ENCODE measurements at regions not wholly inside any gene's neighbourhood (a gene's known extent, or its start where the extent isn't known, plus 50 kb on each side); places are given as distances from the start of the nearest gene placed in this dataset.

GRCh38 chr5:15373151-15373550 is 126.8 kb upstream of the FBXL7 start:
- H3K79me2 ChIP-seq (ENCODE audit: insufficient read depth) = no peaks in the 10 kb centered on the region
- H3K9ac ChIP-seq = no peak overlapping the region
- H3K36me3 ChIP-seq (replicated peaks in 1 of 2; ENCODE audit: control insufficient read depth in 1 of 2, insufficient read depth in 2 of 2, low read length in 1 of 2) = no peaks in the 10 kb centered on the region
- H3K9me3 ChIP-seq = no peaks in the 10 kb centered on the region
- TF ChIP-seq TAF1 (IDR thresholded peaks at IDR 0.05; ENCODE audit: borderline replicate concordance, low read depth, low read length) = no peak
- no peak for TF ChIP-seq MEF2A (IDR thresholded peaks at IDR 0.05; ENCODE audit: borderline replicate concordance, low read depth)
- no peak for TF ChIP-seq SIN3A (IDR thresholded peaks at IDR 0.05; ENCODE audit: borderline replicate concordance, low read depth, low read length)
- no peak for TF ChIP-seq CHD2 (IDR thresholded peaks at IDR 0.05; ENCODE audit: low read length, partially characterized antibody)
- no peak for TF ChIP-seq FOXJ3 (CRISPR knock-in tag; IDR thresholded peaks at IDR 0.05)
- TF ChIP-seq EZH2phosphoT487 (IDR thresholded peaks at IDR 0.05; ENCODE audit: borderline replicate concordance, low read depth) = no peak
- TF ChIP-seq TCF12 (IDR thresholded peaks at IDR 0.05) = no peak
- TF ChIP-seq YY1 (IDR thresholded peaks at IDR 0.05; ENCODE audit: low read depth) = no peak
- no peak overlapping the region for H3K27ac ChIP-seq (ENCODE audit: low read depth in 2 of 2, low read length in 1 of 2)
- no peaks in the 10 kb centered on the region for H3K9me2 ChIP-seq
- H3K4me2 ChIP-seq = no peak overlapping the region
- H3F3A ChIP-seq (replicated peaks; ENCODE audit: insufficient read depth) = no peaks in the 10 kb centered on the region
- no peak overlapping the region for H2AFZ ChIP-seq (ENCODE audit: low read depth)
- H3K4me1 ChIP-seq (ENCODE audit: control insufficient read depth in 1 of 2, insufficient read depth in 2 of 2, low read depth in 1 of 2, low read length in 1 of 2) = no peaks in the 10 kb centered on the region
- H3K27me3 ChIP-seq (ENCODE audit: insufficient read depth) = no peaks in the 10 kb centered on the region
- CTCF ChIA-PET = interaction anchor here (2.7 kb wide), 1 partner anchor 10 kb away, joined by 8 read pairs; no protein-coding TSS in a partner anchor
- DNase-seq = no peak
- no peaks in the 10 kb centered on the region for H4K20me1 ChIP-seq (ENCODE audit: insufficient read depth)
- no peak overlapping the region for H3K4me3 ChIP-seq (ENCODE audit: low read depth in 2 of 2, low read length in 1 of 2)
- POLR2A ChIA-PET = no interaction called here

DNA sequence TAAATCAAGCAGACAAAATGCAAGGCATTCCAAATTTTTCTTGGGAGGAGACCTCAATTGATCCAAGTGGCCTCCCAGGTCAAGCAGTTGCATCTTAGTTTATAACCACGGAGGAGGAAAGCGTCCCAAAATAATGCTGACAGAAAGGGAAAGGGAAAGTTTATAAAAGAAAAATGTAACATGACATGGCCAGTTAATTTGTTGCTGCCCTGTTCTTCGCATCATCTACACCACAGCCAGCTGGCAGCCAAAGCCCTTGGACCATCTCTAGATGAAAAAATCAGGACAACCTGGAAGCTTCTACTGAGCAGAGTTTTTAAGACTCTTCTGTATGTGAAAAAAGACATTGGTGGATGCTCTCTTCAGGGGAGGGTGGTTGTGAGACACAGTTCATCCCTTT is 128.8 kb upstream of the FBXL7 start:
- H3K9me2 ChIP-seq = no peaks in the 10 kb centered on the region
- POLR2A ChIA-PET = no interaction called here
- no peak for TF ChIP-seq FOXJ3 (CRISPR knock-in tag; IDR thresholded peaks at IDR 0.05)
- TF ChIP-seq, protein P1, sequence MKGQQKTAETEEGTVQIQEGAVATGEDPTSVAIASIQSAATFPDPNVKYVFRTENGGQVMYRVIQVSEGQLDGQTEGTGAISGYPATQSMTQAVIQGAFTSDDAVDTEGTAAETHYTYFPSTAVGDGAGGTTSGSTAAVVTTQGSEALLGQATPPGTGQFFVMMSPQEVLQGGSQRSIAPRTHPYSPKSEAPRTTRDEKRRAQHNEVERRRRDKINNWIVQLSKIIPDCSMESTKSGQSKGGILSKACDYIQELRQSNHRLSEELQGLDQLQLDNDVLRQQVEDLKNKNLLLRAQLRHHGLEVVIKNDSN (IDR thresholded peaks at IDR 0.05; ENCODE audit: borderline replicate concordance, low read depth) = no peak
- no peak for TF ChIP-seq GATA2 (CRISPR knock-in tag; IDR thresholded peaks at IDR 0.05)
- no peak for TF ChIP-seq GABPA (IDR thresholded peaks at IDR 0.05; ENCODE audit: low read depth)
- no peak for TF ChIP-seq ELF1 (IDR thresholded peaks at IDR 0.05)
- no peak for TF ChIP-seq MAX (IDR thresholded peaks at IDR 0.05; ENCODE audit: low read depth)
- TF ChIP-seq SMC3 (IDR thresholded peaks at IDR 0.05; ENCODE audit: low read depth, low read length) = no peak
- TF ChIP-seq EZH2phosphoT487 (IDR thresholded peaks at IDR 0.05; ENCODE audit: borderline replicate concordance, low read depth) = no peak
- H3K79me2 ChIP-seq (ENCODE audit: insufficient read depth) = no peaks in the 10 kb centered on the region
- H3K4me2 ChIP-seq = no peak overlapping the region
- no peaks in the 10 kb centered on the region for H3K27me3 ChIP-seq (ENCODE audit: insufficient read depth)
- no peaks in the 10 kb centered on the region for H3K9me3 ChIP-seq
- CTCF ChIA-PET = interaction anchor here (1.3 kb wide), 1 partner anchor 12 kb away, joined by 4 read pairs; no protein-coding TSS in a partner anchor
- H3K36me3 ChIP-seq (replicated peaks in 1 of 2; ENCODE audit: control insufficient read depth in 1 of 2, insufficient read depth in 2 of 2, low read length in 1 of 2) = no peaks in the 10 kb centered on the region
- no peaks in the 10 kb centered on the region for H3K4me1 ChIP-seq (ENCODE audit: control insufficient read depth in 1 of 2, insufficient read depth in 2 of 2, low read depth in 1 of 2, low read length in 1 of 2)
- H4K20me1 ChIP-seq (ENCODE audit: insufficient read depth) = no peaks in the 10 kb centered on the region
- H3F3A ChIP-seq (replicated peaks; ENCODE audit: insufficient read depth) = no peaks in the 10 kb centered on the region
- H3K4me3 ChIP-seq (ENCODE audit: low read depth in 2 of 2, low read length in 1 of 2) = no peak overlapping the region
- no peak overlapping the region for H3K9ac ChIP-seq
- WGBS (ENCODE audit: low lambda C conversion rate) = 40% methylated on average over 3 of the region's 3 CpGs
- DNase-seq = no peak
- H3K27ac ChIP-seq (ENCODE audit: low read depth in 2 of 2, low read length in 1 of 2) = no peak overlapping the region
- H2AFZ ChIP-seq (ENCODE audit: low read depth) = no peak overlapping the region

Measured in SK-N-SH (cell line).